ENCODE measurements at regions not wholly inside any gene's neighbourhood (a gene's known extent, or its start where the extent isn't known, plus 50 kb on each side); places are given as distances from the start of the nearest gene placed in this dataset.

DNA sequence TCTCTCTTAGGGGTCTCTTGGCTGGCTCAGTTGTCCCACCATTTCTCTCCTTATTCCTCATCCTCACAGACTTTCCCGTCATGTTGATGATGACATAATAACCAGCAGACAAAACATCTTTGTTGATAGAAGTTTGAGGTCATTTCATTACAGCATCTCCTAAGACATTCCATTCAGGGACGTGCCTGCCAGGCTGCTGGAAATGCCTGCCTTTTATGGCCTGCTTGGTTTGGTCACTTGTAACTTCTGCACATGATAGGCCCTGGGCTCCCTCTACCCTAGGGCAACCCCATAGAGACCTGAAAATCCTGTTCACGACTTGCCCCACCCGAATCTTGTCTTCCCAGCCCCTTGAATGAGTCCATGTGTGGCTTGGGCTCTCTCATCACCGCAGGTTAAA is 81.7 kb downstream of the SDC1 start:
- TF ChIP-seq YY1 (IDR thresholded peaks at IDR 0.05; ENCODE audit: insufficient read depth, insufficient read length) (no peak), ZNF274 (IDR thresholded peaks at IDR 0.05; ENCODE audit: low read depth, low read length) (no peak), SUZ12 (IDR thresholded peaks at IDR 0.05; ENCODE audit: extremely low read depth, insufficient read depth, insufficient read length) (no peak)
